Uterus (tissue), 2 donors: ENCODE measurements at regions not wholly inside any gene's neighbourhood (a gene's known extent, or its start where the extent isn't known, plus 50 kb on each side); places are given as distances from the start of the nearest gene placed in this dataset.

ENCODE experiments used
- CTCF ChIP-seq, 4 experiments: fragments of 200-600 bp in 2 of 4; fragments of 450-650 bp in 2 of 4; sonication (generic) in 2 of 4; IDR thresholded peaks; one replicate each; pipeline ENCODE4 v1.5.1; 2016 to 2019; ENCODE audit warnings: antibody characterized with exemption in 4 of 4, mild to moderate bottlenecking in 2 of 4, moderate library complexity in 1 of 4
- POLR2A ChIP-seq, 2 donors: fragments of 450-650 bp; IDR thresholded peaks; one replicate each; pipeline ENCODE4 v1.6.1; 2016; ENCODE audit warnings: antibody characterized with exemption in 2 of 2, mild to moderate bottlenecking in 1 of 2, moderate library complexity in 1 of 2

DNA sequence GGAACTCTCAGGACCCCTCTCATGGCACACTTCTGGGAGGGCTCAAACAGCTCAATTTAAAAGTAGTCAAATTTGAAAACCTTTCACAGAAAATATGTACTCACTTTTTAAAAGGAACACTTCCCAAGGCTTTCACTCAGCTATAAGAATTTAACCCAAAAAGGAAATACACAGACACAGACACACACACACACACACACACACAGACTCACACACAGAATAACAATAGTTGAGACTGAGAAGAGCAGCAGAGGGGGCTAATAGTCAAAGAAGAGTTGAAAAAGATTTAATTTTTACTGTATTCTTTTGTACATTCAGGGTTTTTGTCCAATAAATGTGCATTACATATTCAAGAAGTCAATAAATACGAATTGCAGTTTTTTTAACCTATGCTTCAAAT is 211.4 kb downstream of the HACE1 start:
- no peak for TF ChIP-seq CTCF (IDR thresholded peaks at IDR 0.05)
- TF ChIP-seq POLR2A (IDR thresholded peaks at IDR 0.05) = no peak
